Middle frontal gyrus (tissue), 1 donor: ENCODE measurements at regions not wholly inside any gene's neighbourhood (a gene's known extent, or its start where the extent isn't known, plus 50 kb on each side); places are given as distances from the start of the nearest gene placed in this dataset.
A peak's percentile ranks its signal among the peaks of the same experiment; 100 is the strongest.

Experiments used
- DNase-seq: peaks from one replicate; pipeline ENCODE4 v3.0.0-alpha.2; 2015; ENCODE audit warnings: low spot score; ENCODE audit errors: extremely low spot score

- no peak for DNase-seq
Observed at GRCh38 chr4:167475951-167476350, 241.7 kb upstream of the SPOCK3 start.

GRCh38 chr4:167492007-167492406 lies 257.7 kb upstream of the SPOCK3 start:
- DNase-seq, result no peak

GRCh38 chr4:167509551-167509950 lies 275.3 kb upstream of the SPOCK3 start:
- no peak for DNase-seq

GRCh38 chr4:167524091-167524490 lies 289.8 kb upstream of the SPOCK3 start:
- no peak for DNase-seq

GRCh38 chr4:167537761-167538160 lies 303.5 kb upstream of the SPOCK3 start:
- no peak for DNase-seq

GRCh38 chr4:167541286-167541685 lies 307.0 kb upstream of the SPOCK3 start:
- DNase-seq, result no peak

- no peak for DNase-seq
Observed at GRCh38 chr4:167544391-167544790, 310.1 kb upstream of the SPOCK3 start.

GRCh38 chr4:167550021-167550420 lies 315.7 kb upstream of the SPOCK3 start:
- DNase-seq, result no peak

GRCh38 chr4:167555338-167556022 lies 321.2 kb upstream of the SPOCK3 start:
- DNase-seq, result no peak

GRCh38 chr4:167578906-167579305 lies 344.6 kb upstream of the SPOCK3 start:
- no peak for DNase-seq

- DNase-seq, result no peak
Observed at GRCh38 chr4:167581449-167581965, 347.2 kb upstream of the SPOCK3 start.

- DNase-seq, result no peak
Observed at GRCh38 chr4:167587361-167587760, 353.1 kb upstream of the SPOCK3 start.

GRCh38 chr4:167595898-167596297 lies 361.6 kb upstream of the SPOCK3 start:
- no peak for DNase-seq

- DNase-seq, result no peak
Observed at GRCh38 chr4:167602157-167602556, 367.9 kb upstream of the SPOCK3 start.

- no peak for DNase-seq
Observed at GRCh38 chr4:167606551-167606950, 372.3 kb upstream of the SPOCK3 start.

- DNase-seq, result no peak
Observed at GRCh38 chr4:167613381-167613780, 379.1 kb upstream of the SPOCK3 start.

GRCh38 chr4:167614866-167615265 lies 380.6 kb upstream of the SPOCK3 start:
- DNase-seq, result no peak

- no peak for DNase-seq
Observed at GRCh38 chr4:167616476-167616875, 382.2 kb upstream of the SPOCK3 start.

GRCh38 chr4:167622481-167623240 lies 388.4 kb upstream of the SPOCK3 start:
- peak; percentile 29 for DNase-seq

- no peak for DNase-seq
Observed at GRCh38 chr4:167623241-167623572, 388.9 kb upstream of the SPOCK3 start.

GRCh38 chr4:167629272-167629671 lies 395.0 kb upstream of the SPOCK3 start:
- no peak for DNase-seq

- no peak for DNase-seq
Observed at GRCh38 chr4:167642250-167642649, 408.0 kb upstream of the SPOCK3 start.

GRCh38 chr4:167645358-167645757 lies 411.1 kb upstream of the SPOCK3 start:
- no peak for DNase-seq
